ENCODE measurements at regions not wholly inside any gene's neighbourhood (a gene's known extent, or its start where the extent isn't known, plus 50 kb on each side); places are given as distances from the start of the nearest gene placed in this dataset.

DNA sequence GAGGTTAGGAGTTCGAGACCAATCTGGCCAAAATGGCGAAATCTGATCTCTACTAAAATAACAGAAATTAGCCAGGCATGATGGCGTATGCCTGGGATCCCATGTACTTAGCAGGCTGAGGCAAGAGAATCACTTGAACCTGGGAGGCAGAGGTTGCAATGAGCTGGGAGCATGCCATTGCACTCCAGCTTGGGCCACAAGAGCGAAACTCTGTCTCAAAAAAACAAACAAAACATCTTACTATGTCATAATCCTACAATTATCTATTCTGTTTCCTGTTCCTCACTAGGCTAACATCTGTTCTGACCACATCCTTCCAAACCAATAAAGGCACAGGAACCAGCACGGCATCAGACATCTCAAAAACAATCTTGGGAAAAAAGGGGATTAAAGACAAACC is 361.8 kb upstream of the UBE2E3 start:
- H3K4me3 ChIP-seq (ENCODE audit: low read length), result no peak overlapping the region
- no peak for DNase-seq (ENCODE audit: low read depth)
- TF ChIP-seq, protein P1, sequence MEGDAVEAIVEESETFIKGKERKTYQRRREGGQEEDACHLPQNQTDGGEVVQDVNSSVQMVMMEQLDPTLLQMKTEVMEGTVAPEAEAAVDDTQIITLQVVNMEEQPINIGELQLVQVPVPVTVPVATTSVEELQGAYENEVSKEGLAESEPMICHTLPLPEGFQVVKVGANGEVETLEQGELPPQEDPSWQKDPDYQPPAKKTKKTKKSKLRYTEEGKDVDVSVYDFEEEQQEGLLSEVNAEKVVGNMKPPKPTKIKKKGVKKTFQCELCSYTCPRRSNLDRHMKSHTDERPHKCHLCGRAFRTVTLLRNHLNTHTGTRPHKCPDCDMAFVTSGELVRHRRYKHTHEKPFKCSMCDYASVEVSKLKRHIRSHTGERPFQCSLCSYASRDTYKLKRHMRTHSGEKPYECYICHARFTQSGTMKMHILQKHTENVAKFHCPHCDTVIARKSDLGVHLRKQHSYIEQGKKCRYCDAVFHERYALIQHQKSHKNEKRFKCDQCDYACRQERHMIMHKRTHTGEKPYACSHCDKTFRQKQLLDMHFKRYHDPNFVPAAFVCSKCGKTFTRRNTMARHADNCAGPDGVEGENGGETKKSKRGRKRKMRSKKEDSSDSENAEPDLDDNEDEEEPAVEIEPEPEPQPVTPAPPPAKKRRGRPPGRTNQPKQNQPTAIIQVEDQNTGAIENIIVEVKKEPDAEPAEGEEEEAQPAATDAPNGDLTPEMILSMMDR (conservative IDR thresholded peaks at IDR 0.05; ENCODE audit: low read depth, low read length), result no peak

- TF ChIP-seq, protein P1 (conservative IDR thresholded peaks at IDR 0.05; ENCODE audit: low read depth, low read length), result no peak
- no peak for DNase-seq (ENCODE audit: low read depth)
Measured at GRCh38 chr2:180614776-180615175, 365.6 kb upstream of the UBE2E3 start.

DNA sequence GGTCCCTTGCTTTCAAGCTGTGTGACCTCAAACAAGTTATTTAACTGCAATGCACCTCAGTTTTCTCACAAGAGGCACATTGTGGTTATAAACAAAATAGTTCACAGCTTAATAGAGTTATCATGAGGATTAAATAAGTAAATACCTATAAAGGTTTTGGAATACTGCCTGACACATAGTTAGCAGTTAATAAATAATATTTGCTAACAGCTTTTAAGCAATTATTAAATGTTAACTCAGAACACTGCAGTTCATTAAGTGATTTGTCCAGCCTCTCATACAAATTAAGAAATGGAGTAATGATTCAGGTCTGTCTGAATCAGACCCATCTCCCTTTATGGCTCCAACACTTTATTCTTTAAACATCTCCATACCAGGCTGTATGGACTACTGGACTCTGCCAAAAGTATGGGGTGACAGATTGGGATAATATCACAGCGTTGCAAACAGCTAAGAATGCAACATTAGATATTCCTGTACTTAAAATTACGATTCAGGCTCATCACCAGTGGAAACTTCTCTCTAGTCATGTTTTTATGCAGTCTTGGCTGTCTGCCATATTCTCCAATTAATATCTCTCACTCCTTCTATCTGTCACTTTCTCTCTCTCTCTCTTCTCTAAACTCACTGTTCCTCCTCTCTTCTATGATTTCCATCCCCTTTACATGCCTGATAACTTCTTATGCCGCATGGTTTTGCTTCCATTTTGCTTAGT is 370.6 kb upstream of the UBE2E3 start:
- no peak for DNase-seq (ENCODE audit: low read depth)
- H3K4me3 ChIP-seq (ENCODE audit: low read length), result no peak overlapping the region
- TF ChIP-seq, protein P1 (conservative IDR thresholded peaks at IDR 0.05; ENCODE audit: low read depth, low read length), result no peak

More at GRCh38 chr2:180614776-180615175, 365.6 kb upstream of the UBE2E3 start:
- no peak overlapping the region for H3K4me3 ChIP-seq (ENCODE audit: low read length)

DNA sequence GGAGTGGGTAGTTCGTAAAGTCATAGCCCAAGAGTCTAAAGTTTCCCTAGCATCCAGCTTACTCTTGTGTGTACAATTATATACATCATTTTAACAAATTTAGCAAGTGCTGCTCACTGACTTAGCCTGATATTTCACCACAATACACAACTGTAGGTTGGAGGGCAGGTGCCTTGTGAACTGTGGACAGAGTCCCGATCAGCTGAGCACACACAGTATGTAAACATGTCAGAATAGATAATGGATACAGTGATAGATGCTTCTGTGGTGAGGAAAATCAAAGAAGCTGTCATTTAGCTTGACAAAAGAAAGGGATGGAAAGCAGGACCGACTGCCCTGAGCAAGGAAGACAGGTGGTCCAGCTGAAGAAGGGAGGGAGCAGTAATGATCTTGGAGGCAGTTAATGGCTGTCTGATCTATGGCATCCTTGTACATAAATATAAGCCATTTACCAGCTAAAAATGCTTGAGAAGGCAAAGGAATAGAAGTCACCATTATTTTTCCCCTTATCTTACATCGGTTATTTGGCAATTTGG is 372.8 kb upstream of the UBE2E3 start:
- no peak for DNase-seq (ENCODE audit: low read depth)
- no peak overlapping the region for H3K4me3 ChIP-seq (ENCODE audit: low read length)
- TF ChIP-seq, protein P1 (conservative IDR thresholded peaks at IDR 0.05; ENCODE audit: low read depth, low read length), result no peak

DNA sequence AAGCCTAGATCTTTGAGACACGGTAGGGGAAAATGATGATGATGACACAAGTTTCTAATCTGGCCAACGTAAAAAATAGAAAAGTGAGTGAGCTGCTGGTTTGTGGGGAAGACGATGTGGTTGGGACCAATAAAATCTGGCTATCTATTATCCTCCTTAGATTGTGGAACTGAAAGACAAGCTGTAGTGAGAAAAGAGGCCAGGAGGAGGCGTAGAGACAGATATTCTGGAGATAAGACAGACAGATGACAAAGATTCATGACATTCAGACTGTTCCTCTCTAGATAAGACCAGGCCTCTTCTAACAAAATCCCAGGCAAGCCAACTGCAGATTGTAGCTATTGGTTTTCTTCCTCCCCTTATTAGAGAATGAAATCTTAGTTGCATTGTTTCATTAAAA is 376.3 kb upstream of the UBE2E3 start:
- H3K4me3 ChIP-seq (ENCODE audit: low read length), result no peak overlapping the region
- DNase-seq (ENCODE audit: low read depth), result no peak
- TF ChIP-seq, protein P1 (conservative IDR thresholded peaks at IDR 0.05; ENCODE audit: low read depth, low read length), result peak; percentile 36

DNA sequence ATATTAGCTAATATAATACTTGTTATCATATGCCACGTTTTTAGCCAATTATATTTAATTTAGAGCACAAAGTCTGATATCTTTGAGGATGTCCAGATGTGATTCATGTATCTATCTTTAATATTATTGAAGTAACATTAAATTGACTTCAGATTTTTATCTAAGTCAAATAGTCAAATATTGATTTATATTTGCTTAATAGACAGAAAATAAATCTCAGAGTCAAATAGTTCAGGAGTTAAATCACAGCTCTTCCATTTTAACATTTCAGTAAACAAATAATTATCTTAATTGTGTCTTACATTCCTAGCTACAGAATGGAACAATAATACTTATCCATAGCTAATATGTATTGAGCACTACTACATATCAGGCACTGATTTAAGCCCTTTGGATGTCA is 379.4 kb upstream of the UBE2E3 start:
- DNase-seq (ENCODE audit: low read depth), result no peak
- TF ChIP-seq, protein P1 (conservative IDR thresholded peaks at IDR 0.05; ENCODE audit: low read depth, low read length), result no peak
- no peak overlapping the region for H3K4me3 ChIP-seq (ENCODE audit: low read length)

GRCh38 chr2:180599804-180600203 is 380.6 kb upstream of the UBE2E3 start:
- no peak for DNase-seq (ENCODE audit: low read depth)
- TF ChIP-seq, protein P1 (conservative IDR thresholded peaks at IDR 0.05; ENCODE audit: low read depth, low read length), result no peak
- H3K4me3 ChIP-seq (ENCODE audit: low read length), result no peak overlapping the region

All from retinal pigment epithelial cell (primary cell).